GM18909 (cell line): ENCODE measurements at regions not wholly inside any gene's neighbourhood (a gene's known extent, or its start where the extent isn't known, plus 50 kb on each side); places are given as distances from the start of the nearest gene placed in this dataset.

Experiments
- ATAC-seq: cut with Tn5 transposase; IDR thresholded peaks from one replicate; pipeline ENCODE4 v1.9.1; 2021; ENCODE audit warnings: mild to moderate bottlenecking; ENCODE audit not compliant: unreplicated experiment, poor library complexity

- ATAC-seq, result no peak
Observed at GRCh38 chr15:37771465-37771864, 163.0 kb upstream of the TMCO5A start.

GRCh38 chr15:37773111-37773860 lies 161.2 kb upstream of the TMCO5A start:
- ATAC-seq, result no peak

GRCh38 chr15:37774961-37775360 lies 159.5 kb upstream of the TMCO5A start:
- ATAC-seq, result no peak

GRCh38 chr15:37777006-37777405 lies 157.4 kb upstream of the TMCO5A start:
- ATAC-seq, result no peak

GRCh38 chr15:37783290-37783689 lies 151.2 kb upstream of the TMCO5A start:
- ATAC-seq, result no peak

GRCh38 chr15:37788330-37788729 lies 146.1 kb upstream of the TMCO5A start:
- no peak for ATAC-seq

GRCh38 chr15:37788767-37789396 lies 145.6 kb upstream of the TMCO5A start:
- ATAC-seq, result no peak

GRCh38 chr15:37789397-37789786 lies 145.0 kb upstream of the TMCO5A start:
- no peak for ATAC-seq

GRCh38 chr15:37789881-37790280 lies 144.6 kb upstream of the TMCO5A start:
- no peak for ATAC-seq

- ATAC-seq, result no peak
Observed at GRCh38 chr15:37791693-37792092, 142.7 kb upstream of the TMCO5A start.

GRCh38 chr15:37792351-37792750 lies 142.1 kb upstream of the TMCO5A start:
- no peak for ATAC-seq

- ATAC-seq, result no peak
Observed at GRCh38 chr15:37793851-37794250, 140.6 kb upstream of the TMCO5A start.

- ATAC-seq, result no peak
Observed at GRCh38 chr15:37794947-37795346, 139.5 kb upstream of the TMCO5A start.

- no peak for ATAC-seq
Observed at GRCh38 chr15:37801529-37801928, 132.9 kb upstream of the TMCO5A start.

- ATAC-seq, result no peak
Observed at GRCh38 chr15:37806808-37807207, 127.6 kb upstream of the TMCO5A start.

- ATAC-seq, result no peak
Observed at GRCh38 chr15:37810381-37810780, 124.1 kb upstream of the TMCO5A start.

- no peak for ATAC-seq
Observed at GRCh38 chr15:37813306-37813705, 121.1 kb upstream of the TMCO5A start.

- no peak for ATAC-seq
Observed at GRCh38 chr15:37814847-37815515, 119.5 kb upstream of the TMCO5A start.

- ATAC-seq, result no peak
Observed at GRCh38 chr15:37818152-37818677, 116.2 kb upstream of the TMCO5A start.

- ATAC-seq, result no peak
Observed at GRCh38 chr15:37819191-37819590, 115.2 kb upstream of the TMCO5A start.

GRCh38 chr15:37820380-37821128 lies 113.9 kb upstream of the TMCO5A start:
- ATAC-seq, result no peak
